ENCODE measurements at regions not wholly inside any gene's neighbourhood (a gene's known extent, or its start where the extent isn't known, plus 50 kb on each side); places are given as distances from the start of the nearest gene placed in this dataset.

- no peaks in the 10 kb centered on the region for H3K27me3 ChIP-seq (ENCODE audit: control insufficient read depth in 2 of 2, insufficient read depth in 2 of 2, low read length in 2 of 2)
- no peak overlapping the region for H3K27ac ChIP-seq (ENCODE audit: insufficient read depth, low read depth, low read length)
- CTCF ChIA-PET: no interaction called here
- no peak overlapping the region for H2AFZ ChIP-seq (ENCODE audit: low read depth, low read length)
- POLR2A ChIA-PET: no interaction called here
- H3K36me3 ChIP-seq (ENCODE audit: control insufficient read depth in 2 of 2, extremely low read depth in 1 of 2, insufficient read depth in 2 of 2, low read length in 2 of 2): no peaks in the 10 kb centered on the region
- TF ChIP-seq POLR2AphosphoS5 (IDR thresholded peaks at IDR 0.05; ENCODE audit: insufficient read depth, low read depth, low read length) (no peak), JUN (IDR thresholded peaks at IDR 0.05; ENCODE audit: borderline replicate concordance, insufficient read depth, insufficient read length, low read depth) (no peak), POLR2A (IDR thresholded peaks at IDR 0.05; ENCODE audit: low read depth, low read length) (no peak), MYC (IDR thresholded peaks at IDR 0.05; ENCODE audit: low read depth, low read length) (no peak), FOS (IDR thresholded peaks at IDR 0.05; ENCODE audit: borderline replicate concordance, insufficient read depth, low read length) (no peak), GATA2 (IDR thresholded peaks at IDR 0.05; ENCODE audit: insufficient read depth, insufficient read length, low read depth, low read length) (no peak), EZH2 (IDR thresholded peaks at IDR 0.05; ENCODE audit: borderline replicate concordance, low read depth, low read length, severe bottlenecking) (no peak)
- TF ChIP-seq, protein P1, sequence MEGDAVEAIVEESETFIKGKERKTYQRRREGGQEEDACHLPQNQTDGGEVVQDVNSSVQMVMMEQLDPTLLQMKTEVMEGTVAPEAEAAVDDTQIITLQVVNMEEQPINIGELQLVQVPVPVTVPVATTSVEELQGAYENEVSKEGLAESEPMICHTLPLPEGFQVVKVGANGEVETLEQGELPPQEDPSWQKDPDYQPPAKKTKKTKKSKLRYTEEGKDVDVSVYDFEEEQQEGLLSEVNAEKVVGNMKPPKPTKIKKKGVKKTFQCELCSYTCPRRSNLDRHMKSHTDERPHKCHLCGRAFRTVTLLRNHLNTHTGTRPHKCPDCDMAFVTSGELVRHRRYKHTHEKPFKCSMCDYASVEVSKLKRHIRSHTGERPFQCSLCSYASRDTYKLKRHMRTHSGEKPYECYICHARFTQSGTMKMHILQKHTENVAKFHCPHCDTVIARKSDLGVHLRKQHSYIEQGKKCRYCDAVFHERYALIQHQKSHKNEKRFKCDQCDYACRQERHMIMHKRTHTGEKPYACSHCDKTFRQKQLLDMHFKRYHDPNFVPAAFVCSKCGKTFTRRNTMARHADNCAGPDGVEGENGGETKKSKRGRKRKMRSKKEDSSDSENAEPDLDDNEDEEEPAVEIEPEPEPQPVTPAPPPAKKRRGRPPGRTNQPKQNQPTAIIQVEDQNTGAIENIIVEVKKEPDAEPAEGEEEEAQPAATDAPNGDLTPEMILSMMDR (IDR thresholded peaks at IDR 0.05; ENCODE audit: extremely low read depth in 1 of 2, insufficient read depth in 1 of 2, low read depth in 1 of 2, low read length in 2 of 2): no peak
- TF ChIP-seq, protein P2, sequence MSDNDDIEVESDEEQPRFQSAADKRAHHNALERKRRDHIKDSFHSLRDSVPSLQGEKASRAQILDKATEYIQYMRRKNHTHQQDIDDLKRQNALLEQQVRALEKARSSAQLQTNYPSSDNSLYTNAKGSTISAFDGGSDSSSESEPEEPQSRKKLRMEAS (IDR thresholded peaks at IDR 0.05; ENCODE audit: insufficient read depth, insufficient read length): no peak
- BruUV-seq (replicated peaks): no TSS peak
- intact Hi-C loops (cut with micrococcal nuclease): no loop called here
- H3K9ac ChIP-seq (replicated peaks; ENCODE audit: extremely low read depth, insufficient read depth, low read length): no peak overlapping the region
- H3K4me1 ChIP-seq (ENCODE audit: control insufficient read depth, extremely low read depth, insufficient read depth, low read length): no peaks in the 10 kb centered on the region
- H3K9me1 ChIP-seq (replicated peaks; ENCODE audit: control insufficient read depth, extremely low read depth, insufficient read depth, low read length): no peaks in the 10 kb centered on the region
- H4K20me1 ChIP-seq (replicated peaks; ENCODE audit: control insufficient read depth, extremely low read depth, insufficient read depth, low read length): no peaks in the 10 kb centered on the region
- DNase-seq (ENCODE audit: low read depth, low spot score): no peak
- no peak overlapping the region for H3K4me3 ChIP-seq (replicated peaks in 1 of 3; ENCODE audit: insufficient read depth in 1 of 3, low read depth in 1 of 3, low read length in 3 of 3)
- no peaks in the 10 kb centered on the region for H3K79me2 ChIP-seq (ENCODE audit: control insufficient read depth, insufficient read depth, low read length)
- dilution Hi-C loops (cut with MboI; ENCODE audit: extremely low pct_ligation_motif_present, low sequenced_read_pairs): no loop called here
- H3K9me3 ChIP-seq (replicated peaks; ENCODE audit: control insufficient read depth, insufficient read depth, low read length): no peaks in the 10 kb centered on the region
- no peak for FAIRE-seq
- H3K4me2 ChIP-seq (ENCODE audit: insufficient read depth, low read length): no peak overlapping the region
Observed at GRCh38 chr12:125288931-125289928, 224.0 kb downstream of the AACS start.

Measured in endothelial cell of umbilical vein (primary cell).